HEK293 (cell line): ENCODE measurements at regions not wholly inside any gene's neighbourhood (a gene's known extent, or its start where the extent isn't known, plus 50 kb on each side); places are given as distances from the start of the nearest gene placed in this dataset.

Experiments
- CTCF ChIA-PET: fragments of 350-600 bp; formaldehyde crosslinking; extraction: SDS; loops from one replicate; lab custom pipeline; 2021; ENCODE audit warnings: antibody characterized with exemption; lab: Yijun Ruan, JAX
- POLR2A ChIA-PET: fragments of 300-600 bp; formaldehyde crosslinking; extraction: SDS; loops from one replicate; lab custom pipeline; 2020; ENCODE audit warnings: antibody characterized with exemption, inconsistent platforms; lab: Yijun Ruan, JAX
- H3K27ac ChIP-seq: fragments of 200-500 bp; sonication (Bioruptor generic); 2 replicates; pipeline ENCODE4 v1.5.1; 2014; ENCODE audit warnings: low read depth, low read length, control low read depth, inconsistent platforms; ENCODE audit errors: extremely low read depth
- H3K36me3 ChIP-seq, 2 experiments: fragments of 200-500 bp in 1 of 2; sonication (Bioruptor generic) in 1 of 2; 1 replicate in 1 of 2; 2 replicates in 1 of 2; pipeline ENCODE4 v1.5.1; 2014 to 2017; ENCODE audit warnings: inconsistent platforms in 2 of 2, low read length in 2 of 2; ENCODE audit not compliant: control insufficient read depth in 2 of 2, insufficient read depth in 1 of 2
- H3K4me1 ChIP-seq: fragments of 200-500 bp; sonication (Bioruptor generic); 2 replicates; pipeline ENCODE4 v1.5.1; 2014; ENCODE audit warnings: mild to moderate bottlenecking, low read length, inconsistent platforms; ENCODE audit not compliant: control insufficient read depth, insufficient read depth
- H3K4me3 ChIP-seq: 2 replicates; pipeline ENCODE4 v1.5.1; 2011; ENCODE audit warnings: low read depth, mild to moderate bottlenecking, control low read depth, low read length, moderate library complexity
- H3K9me3 ChIP-seq: fragments of 200-500 bp; sonication (Bioruptor generic); 2 replicates; pipeline ENCODE4 v1.5.1; 2014; ENCODE audit warnings: low read depth, low read length, inconsistent platforms; ENCODE audit not compliant: control insufficient read depth, insufficient read depth
- INSM2 ChIP-seq: fragments of 450-650 bp; formaldehyde crosslinking; IDR thresholded peaks from 2 replicates; pipeline ENCODE4 v1.5.1; 2016; ENCODE audit warnings: missing biosample characterization, missing genetic modification characterization
- PATZ1 ChIP-seq: fragments of 450-650 bp; formaldehyde crosslinking; IDR thresholded peaks from 2 replicates; pipeline ENCODE4 v1.5.1; 2016; ENCODE audit warnings: missing biosample characterization, missing genetic modification characterization
- SP7 ChIP-seq: fragments of 450-650 bp; formaldehyde crosslinking; IDR thresholded peaks from 2 replicates; pipeline ENCODE4 v1.5.1; 2016; ENCODE audit warnings: missing biosample characterization, missing genetic modification characterization
- ZBTB8A ChIP-seq: fragments of 450-650 bp; formaldehyde crosslinking; IDR thresholded peaks from 2 replicates; pipeline ENCODE4 v1.5.1; 2016; ENCODE audit warnings: missing biosample characterization, missing genetic modification characterization
- ZNF175 ChIP-seq: fragments of 450-650 bp; formaldehyde crosslinking; IDR thresholded peaks from 2 replicates; pipeline ENCODE4 v1.5.1; 2016; ENCODE audit warnings: missing biosample characterization, missing genetic modification characterization
- ZNF350 ChIP-seq: fragments of 450-650 bp; formaldehyde crosslinking; IDR thresholded peaks from 2 replicates; pipeline ENCODE4 v1.5.0; 2017; ENCODE audit warnings: missing biosample characterization, mild to moderate bottlenecking, missing genetic modification characterization
- ZNF394 ChIP-seq: fragments of 450-650 bp; formaldehyde crosslinking; IDR thresholded peaks from 2 replicates; pipeline ENCODE4 v1.5.1; 2016; ENCODE audit warnings: missing biosample characterization, missing genetic modification characterization, mild to moderate bottlenecking, moderate library complexity, borderline replicate concordance
- ZNF426 ChIP-seq: fragments of 450-650 bp; formaldehyde crosslinking; IDR thresholded peaks from 2 replicates; pipeline ENCODE4 v1.5.1; 2017; ENCODE audit warnings: missing biosample characterization, missing genetic modification characterization, mild to moderate bottlenecking, inconsistent platforms, moderate library complexity
- ZNF555 ChIP-seq: fragments of 450-650 bp; formaldehyde crosslinking; conservative IDR thresholded peaks from 2 replicates; pipeline ENCODE4 v1.5.1; 2017; ENCODE audit warnings: missing biosample characterization, mild to moderate bottlenecking, missing genetic modification characterization, inconsistent platforms
- ZNF623 ChIP-seq: fragments of 450-650 bp; formaldehyde crosslinking; IDR thresholded peaks from 2 replicates; pipeline ENCODE4 v1.5.1; 2016; ENCODE audit warnings: missing biosample characterization, missing genetic modification characterization
- ZNF624 ChIP-seq: fragments of 450-650 bp; formaldehyde crosslinking; IDR thresholded peaks from 2 replicates; pipeline ENCODE4 v1.5.1; 2017; ENCODE audit warnings: missing biosample characterization, missing genetic modification characterization
- ZNF645 ChIP-seq: fragments of 450-650 bp; formaldehyde crosslinking; IDR thresholded peaks from 2 replicates; pipeline ENCODE4; 2016; ENCODE audit warnings: missing biosample characterization, missing genetic modification characterization
- ZNF837 ChIP-seq: fragments of 450-650 bp; formaldehyde crosslinking; IDR thresholded peaks from 2 replicates; pipeline ENCODE4 v1.5.1; 2016; ENCODE audit warnings: missing biosample characterization, missing genetic modification characterization
- ZNF843 ChIP-seq: fragments of 450-650 bp; formaldehyde crosslinking; IDR thresholded peaks from 2 replicates; pipeline ENCODE4 v1.5.1; 2016; ENCODE audit warnings: missing biosample characterization, missing genetic modification characterization
- ZXDB ChIP-seq: fragments of 450-650 bp; formaldehyde crosslinking; IDR thresholded peaks from 2 replicates; pipeline ENCODE4 v1.5.1; 2016; ENCODE audit warnings: missing biosample characterization, missing genetic modification characterization
- TF ChIP-seq, protein P1 (sequence below): sonication (generic); formaldehyde crosslinking; IDR thresholded peaks from 2 replicates; pipeline ENCODE4 v1.8.1; 2022; ENCODE audit warnings: mild to moderate bottlenecking, moderate library complexity, missing genetic modification reagents
- TF ChIP-seq, protein P2 (sequence below): fragments of 450-650 bp; formaldehyde crosslinking; conservative IDR thresholded peaks from 2 replicates; pipeline ENCODE4 v1.5.1; 2016; ENCODE audit warnings: low read depth, missing biosample characterization, missing genetic modification characterization
- TF ChIP-seq, protein P3 (sequence below): fragments of 450-650 bp; formaldehyde crosslinking; conservative IDR thresholded peaks from 2 replicates; pipeline ENCODE4 v1.5.1; 2016; ENCODE audit warnings: low read depth, missing biosample characterization, missing genetic modification characterization
- TF ChIP-seq, protein P4 (sequence below): fragments of 450-650 bp; formaldehyde crosslinking; IDR thresholded peaks from 2 replicates; pipeline ENCODE4 v1.5.1; 2017; ENCODE audit warnings: missing biosample characterization, missing genetic modification characterization

- TF ChIP-seq, protein P1, sequence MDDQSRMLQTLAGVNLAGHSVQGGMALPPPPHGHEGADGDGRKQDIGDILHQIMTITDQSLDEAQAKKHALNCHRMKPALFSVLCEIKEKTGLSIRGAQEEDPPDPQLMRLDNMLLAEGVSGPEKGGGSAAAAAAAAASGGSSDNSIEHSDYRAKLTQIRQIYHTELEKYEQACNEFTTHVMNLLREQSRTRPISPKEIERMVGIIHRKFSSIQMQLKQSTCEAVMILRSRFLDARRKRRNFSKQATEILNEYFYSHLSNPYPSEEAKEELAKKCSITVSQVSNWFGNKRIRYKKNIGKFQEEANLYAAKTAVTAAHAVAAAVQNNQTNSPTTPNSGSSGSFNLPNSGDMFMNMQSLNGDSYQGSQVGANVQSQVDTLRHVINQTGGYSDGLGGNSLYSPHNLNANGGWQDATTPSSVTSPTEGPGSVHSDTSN, result no peak
- no peak for TF ChIP-seq ZNF624 (tag by site-specific recombination)
- no peak for TF ChIP-seq SP7 (tag by site-specific recombination)
- no peak for TF ChIP-seq ZNF645 (tag by site-specific recombination)
- TF ChIP-seq ZNF843, result no peak
- TF ChIP-seq INSM2, result no peak
- TF ChIP-seq ZXDB, result no peak
- TF ChIP-seq ZNF350 (tag by site-specific recombination), result no peak
- no peak for TF ChIP-seq ZNF175 (tag by site-specific recombination)
Observed at GRCh38 chr1:191629836-191630235, 528.4 kb upstream of the RGS18 start (continued).

DNA sequence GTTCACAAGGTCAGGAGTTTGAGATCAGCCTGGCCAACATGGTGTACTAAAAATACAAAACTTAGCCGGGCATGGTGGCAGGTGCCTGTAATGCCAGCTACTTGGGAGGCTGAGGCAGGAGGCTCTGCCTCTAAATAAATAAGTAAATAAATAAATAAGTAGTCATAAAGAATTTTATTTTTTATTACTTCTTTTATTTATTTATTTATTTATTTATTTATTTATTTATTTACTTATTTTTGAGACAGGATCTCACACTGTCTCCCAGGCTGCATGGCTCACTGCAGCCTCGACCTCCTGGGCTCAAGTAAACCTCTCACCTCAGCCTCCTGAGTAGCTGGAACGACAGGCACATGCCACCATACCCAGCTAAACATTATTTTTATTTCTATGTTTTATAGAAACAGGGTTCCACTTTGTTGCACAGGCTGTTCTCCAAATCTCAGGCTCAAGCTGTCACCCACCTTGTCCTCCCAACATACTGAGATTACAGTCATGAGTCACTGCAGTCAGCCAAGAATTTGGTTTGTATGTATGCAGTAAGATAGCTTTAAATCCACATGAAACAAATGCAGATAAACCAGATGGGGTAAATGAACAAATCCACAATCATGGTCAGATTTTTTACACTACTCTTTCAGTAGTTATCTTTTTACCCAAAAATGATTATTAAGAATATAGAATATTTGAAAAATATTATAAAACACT, 523.3 kb upstream of the RGS18 start:
- Histone ChIP-seq H3K27ac (no peak overlapping the region), H3K36me3 (no peaks in the 10 kb centered on the region), H3K4me1 (no peaks in the 10 kb centered on the region), H3K9me3 (no peaks in the 10 kb centered on the region), H3K4me3 (no peak overlapping the region)
- CTCF ChIA-PET, result no interaction called here
- POLR2A ChIA-PET, result no interaction called here
- TF ChIP-seq ZNF623, result peak; percentile 42
- no peak for TF ChIP-seq PATZ1 (tag by site-specific recombination)
- TF ChIP-seq ZBTB8A (tag by site-specific recombination), result peak; percentile 23; the same call in 1 of the 2 replicates
- TF ChIP-seq, protein P2, sequence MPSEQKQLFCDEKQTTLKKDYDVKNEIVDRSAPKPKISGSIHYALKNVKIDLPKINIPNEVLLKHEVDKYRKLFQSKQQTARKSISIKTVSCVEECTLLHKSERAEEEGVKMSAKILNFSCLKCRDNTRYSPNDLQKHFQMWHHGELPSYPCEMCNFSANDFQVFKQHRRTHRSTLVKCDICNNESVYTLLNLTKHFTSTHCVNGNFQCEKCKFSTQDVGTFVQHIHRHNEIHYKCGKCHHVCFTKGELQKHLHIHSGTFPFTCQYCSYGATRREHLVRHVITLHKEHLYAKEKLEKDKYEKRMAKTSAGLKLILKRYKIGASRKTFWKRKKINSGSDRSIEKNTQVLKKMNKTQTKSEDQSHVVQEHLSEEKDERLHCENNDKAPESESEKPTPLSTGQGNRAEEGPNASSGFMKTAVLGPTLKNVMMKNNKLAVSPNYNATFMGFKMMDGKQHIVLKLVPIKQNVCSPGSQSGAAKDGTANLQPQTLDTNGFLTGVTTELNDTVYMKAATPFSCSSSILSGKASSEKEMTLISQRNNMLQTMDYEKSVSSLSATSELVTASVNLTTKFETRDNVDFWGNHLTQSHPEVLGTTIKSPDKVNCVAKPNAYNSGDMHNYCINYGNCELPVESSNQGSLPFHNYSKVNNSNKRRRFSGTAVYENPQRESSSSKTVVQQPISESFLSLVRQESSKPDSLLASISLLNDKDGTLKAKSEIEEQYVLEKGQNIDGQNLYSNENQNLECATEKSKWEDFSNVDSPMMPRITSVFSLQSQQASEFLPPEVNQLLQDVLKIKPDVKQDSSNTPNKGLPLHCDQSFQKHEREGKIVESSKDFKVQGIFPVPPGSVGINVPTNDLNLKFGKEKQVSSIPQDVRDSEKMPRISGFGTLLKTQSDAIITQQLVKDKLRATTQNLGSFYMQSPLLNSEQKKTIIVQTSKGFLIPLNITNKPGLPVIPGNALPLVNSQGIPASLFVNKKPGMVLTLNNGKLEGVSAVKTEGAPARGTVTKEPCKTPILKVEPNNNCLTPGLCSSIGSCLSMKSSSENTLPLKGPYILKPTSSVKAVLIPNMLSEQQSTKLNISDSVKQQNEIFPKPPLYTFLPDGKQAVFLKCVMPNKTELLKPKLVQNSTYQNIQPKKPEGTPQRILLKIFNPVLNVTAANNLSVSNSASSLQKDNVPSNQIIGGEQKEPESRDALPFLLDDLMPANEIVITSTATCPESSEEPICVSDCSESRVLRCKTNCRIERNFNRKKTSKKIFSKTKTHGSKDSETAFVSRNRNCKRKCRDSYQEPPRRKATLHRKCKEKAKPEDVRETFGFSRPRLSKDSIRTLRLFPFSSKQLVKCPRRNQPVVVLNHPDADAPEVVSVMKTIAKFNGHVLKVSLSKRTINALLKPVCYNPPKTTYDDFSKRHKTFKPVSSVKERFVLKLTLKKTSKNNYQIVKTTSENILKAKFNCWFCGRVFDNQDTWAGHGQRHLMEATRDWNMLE (tag by site-specific recombination), result peak; percentile 58; the same call in 1 of the 2 replicates
- no peak for TF ChIP-seq ZNF837 (tag by site-specific recombination)
- TF ChIP-seq ZNF555 (tag by site-specific recombination), result peak; percentile 54
- TF ChIP-seq, protein P3, sequence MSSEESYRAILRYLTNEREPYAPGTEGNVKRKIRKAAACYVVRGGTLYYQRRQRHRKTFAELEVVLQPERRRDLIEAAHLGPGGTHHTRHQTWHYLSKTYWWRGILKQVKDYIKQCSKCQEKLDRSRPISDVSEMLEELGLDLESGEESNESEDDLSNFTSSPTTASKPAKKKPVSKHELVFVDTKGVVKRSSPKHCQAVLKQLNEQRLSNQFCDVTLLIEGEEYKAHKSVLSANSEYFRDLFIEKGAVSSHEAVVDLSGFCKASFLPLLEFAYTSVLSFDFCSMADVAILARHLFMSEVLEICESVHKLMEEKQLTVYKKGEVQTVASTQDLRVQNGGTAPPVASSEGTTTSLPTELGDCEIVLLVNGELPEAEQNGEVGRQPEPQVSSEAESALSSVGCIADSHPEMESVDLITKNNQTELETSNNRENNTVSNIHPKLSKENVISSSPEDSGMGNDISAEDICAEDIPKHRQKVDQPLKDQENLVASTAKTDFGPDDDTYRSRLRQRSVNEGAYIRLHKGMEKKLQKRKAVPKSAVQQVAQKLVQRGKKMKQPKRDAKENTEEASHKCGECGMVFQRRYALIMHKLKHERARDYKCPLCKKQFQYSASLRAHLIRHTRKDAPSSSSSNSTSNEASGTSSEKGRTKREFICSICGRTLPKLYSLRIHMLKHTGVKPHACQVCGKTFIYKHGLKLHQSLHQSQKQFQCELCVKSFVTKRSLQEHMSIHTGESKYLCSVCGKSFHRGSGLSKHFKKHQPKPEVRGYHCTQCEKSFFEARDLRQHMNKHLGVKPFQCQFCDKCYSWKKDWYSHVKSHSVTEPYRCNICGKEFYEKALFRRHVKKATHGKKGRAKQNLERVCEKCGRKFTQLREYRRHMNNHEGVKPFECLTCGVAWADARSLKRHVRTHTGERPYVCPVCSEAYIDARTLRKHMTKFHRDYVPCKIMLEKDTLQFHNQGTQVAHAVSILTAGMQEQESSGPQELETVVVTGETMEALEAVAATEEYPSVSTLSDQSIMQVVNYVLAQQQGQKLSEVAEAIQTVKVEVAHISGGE, result peak; percentile 48
- TF ChIP-seq, protein P4, sequence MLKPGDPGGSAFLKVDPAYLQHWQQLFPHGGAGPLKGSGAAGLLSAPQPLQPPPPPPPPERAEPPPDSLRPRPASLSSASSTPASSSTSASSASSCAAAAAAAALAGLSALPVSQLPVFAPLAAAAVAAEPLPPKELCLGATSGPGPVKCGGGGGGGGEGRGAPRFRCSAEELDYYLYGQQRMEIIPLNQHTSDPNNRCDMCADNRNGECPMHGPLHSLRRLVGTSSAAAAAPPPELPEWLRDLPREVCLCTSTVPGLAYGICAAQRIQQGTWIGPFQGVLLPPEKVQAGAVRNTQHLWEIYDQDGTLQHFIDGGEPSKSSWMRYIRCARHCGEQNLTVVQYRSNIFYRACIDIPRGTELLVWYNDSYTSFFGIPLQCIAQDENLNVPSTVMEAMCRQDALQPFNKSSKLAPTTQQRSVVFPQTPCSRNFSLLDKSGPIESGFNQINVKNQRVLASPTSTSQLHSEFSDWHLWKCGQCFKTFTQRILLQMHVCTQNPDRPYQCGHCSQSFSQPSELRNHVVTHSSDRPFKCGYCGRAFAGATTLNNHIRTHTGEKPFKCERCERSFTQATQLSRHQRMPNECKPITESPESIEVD, result no peak
- peak; percentile 57 for TF ChIP-seq ZNF426 (tag by site-specific recombination)
- TF ChIP-seq ZNF394 (tag by site-specific recombination), result peak; percentile 73; the same call in 1 of the 2 replicates
